ENCODE measurements at regions not wholly inside any gene's neighbourhood (a gene's known extent, or its start where the extent isn't known, plus 50 kb on each side); places are given as distances from the start of the nearest gene placed in this dataset.

DNA sequence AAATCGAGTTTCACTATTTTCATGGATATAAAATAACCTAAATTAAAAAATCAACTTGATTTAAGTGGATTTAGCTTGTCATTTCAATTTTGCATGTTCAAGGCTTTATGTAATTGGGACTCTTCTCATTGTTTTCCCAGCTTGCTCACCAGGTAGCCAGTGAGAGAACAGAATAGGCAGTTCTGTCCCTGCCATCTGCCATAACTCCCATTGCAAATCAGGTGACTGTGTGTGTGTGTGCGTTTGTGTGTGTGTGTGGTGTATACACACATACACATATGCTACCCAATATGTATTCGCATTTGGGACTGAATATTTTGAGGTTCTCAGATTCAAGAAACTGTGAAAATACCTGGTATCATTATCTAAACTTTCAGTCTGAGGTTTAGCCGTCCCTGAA, 1069.8 kb downstream of the IGSF11 start:
- no peak overlapping the region for H3K27ac ChIP-seq (ENCODE audit: low read length)
- H3K9ac ChIP-seq (ENCODE audit: low read depth, low read length), result no peak overlapping the region
- H3K36me3 ChIP-seq (ENCODE audit: insufficient read depth, low read length), result no peaks in the 10 kb centered on the region
- TF ChIP-seq, protein P1, sequence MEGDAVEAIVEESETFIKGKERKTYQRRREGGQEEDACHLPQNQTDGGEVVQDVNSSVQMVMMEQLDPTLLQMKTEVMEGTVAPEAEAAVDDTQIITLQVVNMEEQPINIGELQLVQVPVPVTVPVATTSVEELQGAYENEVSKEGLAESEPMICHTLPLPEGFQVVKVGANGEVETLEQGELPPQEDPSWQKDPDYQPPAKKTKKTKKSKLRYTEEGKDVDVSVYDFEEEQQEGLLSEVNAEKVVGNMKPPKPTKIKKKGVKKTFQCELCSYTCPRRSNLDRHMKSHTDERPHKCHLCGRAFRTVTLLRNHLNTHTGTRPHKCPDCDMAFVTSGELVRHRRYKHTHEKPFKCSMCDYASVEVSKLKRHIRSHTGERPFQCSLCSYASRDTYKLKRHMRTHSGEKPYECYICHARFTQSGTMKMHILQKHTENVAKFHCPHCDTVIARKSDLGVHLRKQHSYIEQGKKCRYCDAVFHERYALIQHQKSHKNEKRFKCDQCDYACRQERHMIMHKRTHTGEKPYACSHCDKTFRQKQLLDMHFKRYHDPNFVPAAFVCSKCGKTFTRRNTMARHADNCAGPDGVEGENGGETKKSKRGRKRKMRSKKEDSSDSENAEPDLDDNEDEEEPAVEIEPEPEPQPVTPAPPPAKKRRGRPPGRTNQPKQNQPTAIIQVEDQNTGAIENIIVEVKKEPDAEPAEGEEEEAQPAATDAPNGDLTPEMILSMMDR (IDR thresholded peaks at IDR 0.05; ENCODE audit: borderline replicate concordance, extremely low read depth, low read length, poor library complexity, severe bottlenecking), result no peak
- no peak for TF ChIP-seq EZH2 (IDR thresholded peaks at IDR 0.05; ENCODE audit: borderline replicate concordance, low read depth, low read length, severe bottlenecking)
- DNase-seq, result no peak
- no peaks in the 10 kb centered on the region for H3K4me1 ChIP-seq (ENCODE audit: insufficient read depth, low read length)
- no peak overlapping the region for H3K4me2 ChIP-seq (ENCODE audit: insufficient read depth, low read length)
- H4K20me1 ChIP-seq (ENCODE audit: insufficient read depth, low read length), result no peaks in the 10 kb centered on the region
- no peaks in the 10 kb centered on the region for H3K9me3 ChIP-seq (ENCODE audit: insufficient read depth, low read length, severe bottlenecking)
- no peak overlapping the region for H3K4me3 ChIP-seq (ENCODE audit: low read depth in 1 of 2, low read length in 2 of 2)
- no peaks in the 10 kb centered on the region for H3K27me3 ChIP-seq (ENCODE audit: insufficient read depth, low read length, poor library complexity)
- no peaks in the 10 kb centered on the region for H3K79me2 ChIP-seq (ENCODE audit: insufficient read depth, low read length)
- ATAC-seq (ENCODE audit: insufficient read depth, low read depth), result no peak
- H2AFZ ChIP-seq (ENCODE audit: low read depth, low read length), result no peak overlapping the region

- no peaks in the 10 kb centered on the region for H3K4me1 ChIP-seq (ENCODE audit: insufficient read depth, low read length)
- H3K27ac ChIP-seq (ENCODE audit: low read length), result no peak overlapping the region
- TF ChIP-seq, protein P1 (IDR thresholded peaks at IDR 0.05; ENCODE audit: borderline replicate concordance, extremely low read depth, low read length, poor library complexity, severe bottlenecking), result no peak
- no peak for TF ChIP-seq EZH2 (IDR thresholded peaks at IDR 0.05; ENCODE audit: borderline replicate concordance, low read depth, low read length, severe bottlenecking)
- no peaks in the 10 kb centered on the region for H3K9me3 ChIP-seq (ENCODE audit: insufficient read depth, low read length, severe bottlenecking)
- H3K36me3 ChIP-seq (ENCODE audit: insufficient read depth, low read length), result no peaks in the 10 kb centered on the region
- no peak overlapping the region for H3K9ac ChIP-seq (ENCODE audit: low read depth, low read length)
- H3K79me2 ChIP-seq (ENCODE audit: insufficient read depth, low read length), result no peaks in the 10 kb centered on the region
- H2AFZ ChIP-seq (ENCODE audit: low read depth, low read length), result no peak overlapping the region
- DNase-seq (no peak), ATAC-seq (ENCODE audit: insufficient read depth, low read depth) (peak; percentile 54)
- no peaks in the 10 kb centered on the region for H3K27me3 ChIP-seq (ENCODE audit: insufficient read depth, low read length, poor library complexity)
- no peaks in the 10 kb centered on the region for H4K20me1 ChIP-seq (ENCODE audit: insufficient read depth, low read length)
- H3K4me3 ChIP-seq (ENCODE audit: low read depth in 1 of 2, low read length in 2 of 2), result no peak overlapping the region
- no peak overlapping the region for H3K4me2 ChIP-seq (ENCODE audit: insufficient read depth, low read length)
Observed at GRCh38 chr3:117977504-117978228, 1057.0 kb downstream of the IGSF11 start.

- no peaks in the 10 kb centered on the region for H3K9me3 ChIP-seq (ENCODE audit: insufficient read depth, low read length, severe bottlenecking)
- no peak overlapping the region for H2AFZ ChIP-seq (ENCODE audit: low read depth, low read length)
- DNase-seq, result peak; percentile 58
- no peaks in the 10 kb centered on the region for H3K27me3 ChIP-seq (ENCODE audit: insufficient read depth, low read length, poor library complexity)
- no peak overlapping the region for H3K9ac ChIP-seq (ENCODE audit: low read depth, low read length)
- H3K27ac ChIP-seq (ENCODE audit: low read length), result no peak overlapping the region
- no peak overlapping the region for H3K4me2 ChIP-seq (ENCODE audit: insufficient read depth, low read length)
- peak; percentile 73 for ATAC-seq (ENCODE audit: insufficient read depth, low read depth)
- no peaks in the 10 kb centered on the region for H3K79me2 ChIP-seq (ENCODE audit: insufficient read depth, low read length)
- TF ChIP-seq EZH2 (IDR thresholded peaks at IDR 0.05; ENCODE audit: borderline replicate concordance, low read depth, low read length, severe bottlenecking), result no peak
- TF ChIP-seq, protein P1 (IDR thresholded peaks at IDR 0.05; ENCODE audit: borderline replicate concordance, extremely low read depth, low read length, poor library complexity, severe bottlenecking), result no peak
- H3K4me1 ChIP-seq (ENCODE audit: insufficient read depth, low read length), result no peaks in the 10 kb centered on the region
- H4K20me1 ChIP-seq (ENCODE audit: insufficient read depth, low read length), result no peaks in the 10 kb centered on the region
- H3K4me3 ChIP-seq (ENCODE audit: low read depth in 1 of 2, low read length in 2 of 2), result no peak overlapping the region
- no peaks in the 10 kb centered on the region for H3K36me3 ChIP-seq (ENCODE audit: insufficient read depth, low read length)
Observed at GRCh38 chr3:117979466-117979865, 1055.2 kb downstream of the IGSF11 start.
